ENCODE measurements at regions not wholly inside any gene's neighbourhood (a gene's known extent, or its start where the extent isn't known, plus 50 kb on each side); places are given as distances from the start of the nearest gene placed in this dataset.

GRCh38 chr20:58139849-58140786 is 88.3 kb downstream of the ANKRD60 start:
- DNase-seq (ENCODE audit: low read depth in 4 of 4, low spot score in 1 of 4), result no peak

- no peak for DNase-seq (ENCODE audit: low read depth in 4 of 4, low spot score in 1 of 4)
Observed at GRCh38 chr20:58138395-58138794, 90.1 kb downstream of the ANKRD60 start.

- no peak for DNase-seq (ENCODE audit: low read depth in 4 of 4, low spot score in 1 of 4)
Observed at GRCh38 chr20:58137651-58138265, 90.7 kb downstream of the ANKRD60 start.

- DNase-seq (ENCODE audit: low read depth in 4 of 4, low spot score in 1 of 4), result no peak
Observed at GRCh38 chr20:58137236-58137635, 91.2 kb downstream of the ANKRD60 start.

- DNase-seq (ENCODE audit: low read depth in 4 of 4, low spot score in 1 of 4), result no peak
Observed at GRCh38 chr20:58136149-58136484, 92.3 kb downstream of the ANKRD60 start.

- DNase-seq (ENCODE audit: low read depth in 4 of 4, low spot score in 1 of 4), result no peak
Observed at GRCh38 chr20:58135441-58136148, 92.9 kb downstream of the ANKRD60 start.

GRCh38 chr20:58133020-58133808 is 95.2 kb downstream of the ANKRD60 start:
- no peak for DNase-seq (ENCODE audit: low read depth in 4 of 4, low spot score in 1 of 4)

GRCh38 chr20:58131551-58132142 is 96.8 kb downstream of the ANKRD60 start:
- DNase-seq (ENCODE audit: low read depth in 4 of 4, low spot score in 1 of 4), result no peak

GRCh38 chr20:58131151-58131550 is 97.3 kb downstream of the ANKRD60 start:
- no peak for DNase-seq (ENCODE audit: low read depth in 4 of 4, low spot score in 1 of 4)

- no peak for DNase-seq (ENCODE audit: low read depth in 4 of 4, low spot score in 1 of 4)
Observed at GRCh38 chr20:58130581-58130980, 97.9 kb downstream of the ANKRD60 start.

GRCh38 chr20:58130156-58130555 is 98.3 kb downstream of the ANKRD60 start:
- no peak for DNase-seq (ENCODE audit: low read depth in 4 of 4, low spot score in 1 of 4)

GRCh38 chr20:58129721-58130151 is 98.7 kb downstream of the ANKRD60 start:
- no peak for DNase-seq (ENCODE audit: low read depth in 4 of 4, low spot score in 1 of 4)

- no peak for DNase-seq (ENCODE audit: low read depth in 4 of 4, low spot score in 1 of 4)
Observed at GRCh38 chr20:58128635-58129625, 99.5 kb downstream of the ANKRD60 start.

GRCh38 chr20:58127701-58128111 is 100.7 kb downstream of the ANKRD60 start:
- DNase-seq (ENCODE audit: low read depth in 4 of 4, low spot score in 1 of 4), result no peak

- no peak for DNase-seq (ENCODE audit: low read depth in 4 of 4, low spot score in 1 of 4)
Observed at GRCh38 chr20:58125726-58126125, 102.7 kb downstream of the ANKRD60 start.

- DNase-seq (ENCODE audit: low read depth in 4 of 4, low spot score in 1 of 4), result no peak
Observed at GRCh38 chr20:58117944-58118343, 110.5 kb downstream of the ANKRD60 start.

GRCh38 chr20:58116505-58116904 is 111.9 kb downstream of the ANKRD60 start:
- no peak for DNase-seq (ENCODE audit: low read depth in 4 of 4, low spot score in 1 of 4)

- no peak for DNase-seq (ENCODE audit: low read depth in 4 of 4, low spot score in 1 of 4)
Observed at GRCh38 chr20:58113716-58114115, 114.7 kb downstream of the ANKRD60 start.

GRCh38 chr20:58112017-58112781 is 116.3 kb downstream of the ANKRD60 start:
- DNase-seq (ENCODE audit: low read depth in 4 of 4, low spot score in 1 of 4), result no peak

Measured in stimulated activated CD4-positive, alpha-beta T cell treated with anti-CD3 and anti-CD28 coated beads, Interleukin-1b, Interleukin-23, amount 100 ng/mL, for 24 hours (primary cell).